ENCODE measurements at regions not wholly inside any gene's neighbourhood (a gene's known extent, or its start where the extent isn't known, plus 50 kb on each side); places are given as distances from the start of the nearest gene placed in this dataset.
A peak's percentile ranks its signal among the peaks of the same experiment; 100 is the strongest.

GRCh38 chr5:158561562-158562190 is 538.0 kb downstream of the EBF1 start:
- Histone ChIP-seq H3K27me3 (ENCODE audit: control insufficient read depth in 1 of 2, insufficient read depth in 1 of 2, low read length in 2 of 2) (no peaks in the 10 kb centered on the region), H2AK5ac (ENCODE audit: low read length, severe bottlenecking) (no peak overlapping the region), H3K4me3 (ENCODE audit: insufficient read depth in 1 of 2, low read depth in 1 of 2, low read length in 2 of 2) (no peak overlapping the region), H3K27ac (ENCODE audit: low read length, poor library complexity, severe bottlenecking) (no peak overlapping the region), H3K36me3 (ENCODE audit: control insufficient read depth in 1 of 2, insufficient read depth in 2 of 2, low read depth in 1 of 2, low read length in 2 of 2) (no peaks in the 10 kb centered on the region), H4K8ac (ENCODE audit: low read length) (no peak overlapping the region), H3K4me2 (ENCODE audit: low read length, poor library complexity, severe bottlenecking) (no peak overlapping the region), H4K91ac (ENCODE audit: low read length) (no peak overlapping the region), H3K9ac (ENCODE audit: low read length) (no peak overlapping the region), H3K18ac (ENCODE audit: low read depth in 1 of 2, low read length in 2 of 2) (no peak overlapping the region), H3K79me1 (replicated peaks; ENCODE audit: low read length, poor library complexity, severe bottlenecking) (no peaks in the 10 kb centered on the region), H2BK5ac (ENCODE audit: low read depth, low read length, poor library complexity, severe bottlenecking) (no peak overlapping the region), H3K14ac (ENCODE audit: low read length in 2 of 2) (no peak overlapping the region), H2BK120ac (ENCODE audit: low read depth, low read length) (no peak overlapping the region), H3K4me1 (ENCODE audit: control insufficient read depth, insufficient read depth, low read depth, low read length) (peaks cover 3% of the 10 kb centered on the region), H2AFZ (ENCODE audit: low read depth, low read length) (no peak overlapping the region), H3K4ac (ENCODE audit: low read depth in 1 of 2, low read length in 2 of 2) (no peak overlapping the region), H2BK15ac (ENCODE audit: low read depth, poor library complexity, severe bottlenecking) (no peak overlapping the region), H2BK12ac (ENCODE audit: low read length in 2 of 2) (no peak overlapping the region), H3K9me3 (ENCODE audit: control insufficient read depth, low read length) (no peaks in the 10 kb centered on the region), H3K23ac (ENCODE audit: low read length in 2 of 2) (no peak overlapping the region)
- no CpG with 5 or more reads among the region's 7 CpGs for WGBS
- no peak for DNase-seq

DNA sequence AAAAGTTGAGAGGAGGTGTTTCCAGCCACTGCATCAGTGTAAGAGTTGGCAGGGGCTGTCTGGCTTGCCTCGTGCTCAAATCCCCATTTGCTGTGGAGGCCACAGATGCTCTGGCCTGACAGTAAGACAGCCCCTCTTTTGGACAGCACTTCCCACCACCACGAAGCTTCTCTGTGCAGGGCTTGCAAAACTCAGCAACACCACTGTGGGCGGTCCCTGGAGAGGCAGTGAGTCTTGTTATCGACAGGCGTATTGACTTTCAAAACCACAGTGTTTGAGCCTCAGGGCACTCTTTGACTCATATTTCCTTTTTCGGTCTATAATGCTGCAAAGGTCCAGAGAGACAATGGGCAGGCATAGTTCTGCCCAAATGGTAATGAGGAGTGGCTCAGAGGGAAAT is 539.5 kb downstream of the EBF1 start:
- Histone ChIP-seq H4K8ac (ENCODE audit: low read length) (no peak overlapping the region), H2AK5ac (ENCODE audit: low read length, severe bottlenecking) (no peak overlapping the region), H2AFZ (ENCODE audit: low read depth, low read length) (no peak overlapping the region), H3K4me2 (ENCODE audit: low read length, poor library complexity, severe bottlenecking) (no peak overlapping the region), H4K91ac (ENCODE audit: low read length) (no peak overlapping the region), H2BK120ac (ENCODE audit: low read depth, low read length) (no peak overlapping the region), H3K23ac (ENCODE audit: low read length in 2 of 2) (no peak overlapping the region), H3K79me1 (replicated peaks; ENCODE audit: low read length, poor library complexity, severe bottlenecking) (no peaks in the 10 kb centered on the region), H2BK15ac (ENCODE audit: low read depth, poor library complexity, severe bottlenecking) (no peak overlapping the region), H3K18ac (ENCODE audit: low read depth in 1 of 2, low read length in 2 of 2) (no peak overlapping the region), H3K4me1 (ENCODE audit: control insufficient read depth, insufficient read depth, low read depth, low read length) (peaks cover 3% of the 10 kb centered on the region), H3K27me3 (ENCODE audit: control insufficient read depth in 1 of 2, insufficient read depth in 1 of 2, low read length in 2 of 2) (no peaks in the 10 kb centered on the region), H3K36me3 (ENCODE audit: control insufficient read depth in 1 of 2, insufficient read depth in 2 of 2, low read depth in 1 of 2, low read length in 2 of 2) (no peaks in the 10 kb centered on the region), H3K4me3 (ENCODE audit: insufficient read depth in 1 of 2, low read depth in 1 of 2, low read length in 2 of 2) (peak overlapping the region in 1 of 2 experiments; percentile 31), H2BK12ac (ENCODE audit: low read length in 2 of 2) (no peak overlapping the region), H2BK5ac (ENCODE audit: low read depth, low read length, poor library complexity, severe bottlenecking) (no peak overlapping the region), H3K14ac (ENCODE audit: low read length in 2 of 2) (no peak overlapping the region), H3K9ac (ENCODE audit: low read length) (no peak overlapping the region), H3K27ac (ENCODE audit: low read length, poor library complexity, severe bottlenecking) (no peak overlapping the region), H3K4ac (ENCODE audit: low read depth in 1 of 2, low read length in 2 of 2) (no peak overlapping the region), H3K9me3 (ENCODE audit: control insufficient read depth, low read length) (peaks cover 6% of the 10 kb centered on the region)
- DNase-seq: no peak
- 70% methylated on average over 6 of the region's 6 CpGs for WGBS

- H3K27me3 ChIP-seq (ENCODE audit: control insufficient read depth in 1 of 2, insufficient read depth in 1 of 2, low read length in 2 of 2): no peaks in the 10 kb centered on the region
- WGBS: 98% methylated on average over 7 of the region's 7 CpGs
- no peak overlapping the region for H3K4me3 ChIP-seq (ENCODE audit: insufficient read depth in 1 of 2, low read depth in 1 of 2, low read length in 2 of 2)
Observed at GRCh38 chr5:158559643-158560042, 540.1 kb downstream of the EBF1 start.

DNA sequence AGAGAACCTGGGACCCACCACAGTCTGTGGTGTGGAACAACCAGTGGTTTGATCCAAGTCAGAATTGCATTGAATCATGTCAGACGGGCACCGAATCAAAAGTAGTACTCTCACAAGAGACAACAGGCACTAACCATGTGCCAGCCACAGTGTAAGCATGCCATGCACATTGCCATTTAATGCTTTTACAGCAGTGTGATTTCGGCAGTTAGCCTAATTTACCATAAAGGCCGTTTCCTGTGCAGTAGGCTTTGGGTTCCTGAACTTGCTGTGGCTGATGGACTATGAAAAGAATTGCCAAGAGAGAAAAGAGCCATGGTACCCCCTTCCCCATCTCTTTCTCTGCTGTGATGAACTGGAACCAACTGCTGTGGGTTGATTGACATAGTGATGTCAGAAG is 540.6 kb downstream of the EBF1 start:
- Histone ChIP-seq H3K18ac (ENCODE audit: low read depth in 1 of 2, low read length in 2 of 2) (no peak overlapping the region), H3K9ac (ENCODE audit: low read length) (no peak overlapping the region), H2BK120ac (ENCODE audit: low read depth, low read length) (no peak overlapping the region), H3K79me1 (replicated peaks; ENCODE audit: low read length, poor library complexity, severe bottlenecking) (no peaks in the 10 kb centered on the region), H3K4me2 (ENCODE audit: low read length, poor library complexity, severe bottlenecking) (no peak overlapping the region), H2BK15ac (ENCODE audit: low read depth, poor library complexity, severe bottlenecking) (no peak overlapping the region), H3K4me3 (ENCODE audit: insufficient read depth in 1 of 2, low read depth in 1 of 2, low read length in 2 of 2) (no peak overlapping the region), H3K14ac (ENCODE audit: low read length in 2 of 2) (no peak overlapping the region), H3K4me1 (ENCODE audit: control insufficient read depth, insufficient read depth, low read depth, low read length) (peaks cover 3% of the 10 kb centered on the region), H2BK5ac (ENCODE audit: low read depth, low read length, poor library complexity, severe bottlenecking) (no peak overlapping the region), H2BK12ac (ENCODE audit: low read length in 2 of 2) (no peak overlapping the region), H3K27ac (ENCODE audit: low read length, poor library complexity, severe bottlenecking) (no peak overlapping the region), H3K4ac (ENCODE audit: low read depth in 1 of 2, low read length in 2 of 2) (no peak overlapping the region), H3K27me3 (ENCODE audit: control insufficient read depth in 1 of 2, insufficient read depth in 1 of 2, low read length in 2 of 2) (no peaks in the 10 kb centered on the region), H4K8ac (ENCODE audit: low read length) (no peak overlapping the region), H3K36me3 (ENCODE audit: control insufficient read depth in 1 of 2, insufficient read depth in 2 of 2, low read depth in 1 of 2, low read length in 2 of 2) (no peaks in the 10 kb centered on the region), H3K23ac (ENCODE audit: low read length in 2 of 2) (no peak overlapping the region), H3K9me3 (ENCODE audit: control insufficient read depth, low read length) (peaks cover 6% of the 10 kb centered on the region), H2AFZ (ENCODE audit: low read depth, low read length) (no peak overlapping the region), H4K91ac (ENCODE audit: low read length) (no peak overlapping the region), H2AK5ac (ENCODE audit: low read length, severe bottlenecking) (no peak overlapping the region)
- DNase-seq: no peak
- WGBS: 95% methylated on average over 4 of the region's 4 CpGs

More at GRCh38 chr5:158559643-158560042, 540.1 kb downstream of the EBF1 start:
- no peak overlapping the region for H4K91ac ChIP-seq (ENCODE audit: low read length)
- H3K4me2 ChIP-seq (ENCODE audit: low read length, poor library complexity, severe bottlenecking): no peak overlapping the region
- no peak overlapping the region for H2BK120ac ChIP-seq (ENCODE audit: low read depth, low read length)
- H3K4ac ChIP-seq (ENCODE audit: low read depth in 1 of 2, low read length in 2 of 2): no peak overlapping the region
- no peak overlapping the region for H2BK12ac ChIP-seq (ENCODE audit: low read length in 2 of 2)
- no peaks in the 10 kb centered on the region for H3K79me1 ChIP-seq (replicated peaks; ENCODE audit: low read length, poor library complexity, severe bottlenecking)
- H3K14ac ChIP-seq (ENCODE audit: low read length in 2 of 2): no peak overlapping the region
- H3K4me1 ChIP-seq (ENCODE audit: control insufficient read depth, insufficient read depth, low read depth, low read length): peaks cover 3% of the 10 kb centered on the region
- no peak overlapping the region for H3K27ac ChIP-seq (ENCODE audit: low read length, poor library complexity, severe bottlenecking)
- no peak overlapping the region for H2BK5ac ChIP-seq (ENCODE audit: low read depth, low read length, poor library complexity, severe bottlenecking)
- H3K23ac ChIP-seq (ENCODE audit: low read length in 2 of 2): no peak overlapping the region
- H2AFZ ChIP-seq (ENCODE audit: low read depth, low read length): no peak overlapping the region
- H3K9ac ChIP-seq (ENCODE audit: low read length): no peak overlapping the region
- H3K9me3 ChIP-seq (ENCODE audit: control insufficient read depth, low read length): peaks cover 6% of the 10 kb centered on the region
- no peak overlapping the region for H4K8ac ChIP-seq (ENCODE audit: low read length)
- no peaks in the 10 kb centered on the region for H3K36me3 ChIP-seq (ENCODE audit: control insufficient read depth in 1 of 2, insufficient read depth in 2 of 2, low read depth in 1 of 2, low read length in 2 of 2)
- H3K18ac ChIP-seq (ENCODE audit: low read depth in 1 of 2, low read length in 2 of 2): no peak overlapping the region
- H2BK15ac ChIP-seq (ENCODE audit: low read depth, poor library complexity, severe bottlenecking): no peak overlapping the region
- H2AK5ac ChIP-seq (ENCODE audit: low read length, severe bottlenecking): no peak overlapping the region
- no peak for DNase-seq

Data from mesenchymal stem cell (in vitro differentiated cells and primary cell).